NB4 (cell line): ENCODE measurements at regions not wholly inside any gene's neighbourhood (a gene's known extent, or its start where the extent isn't known, plus 50 kb on each side); places are given as distances from the start of the nearest gene placed in this dataset.
"Not testable (repeated sequence)": the region's sequence is repeated elsewhere in the genome, so short reads cannot be mapped to it uniquely, and the experiment has no call there.

Experiments
- DNase-seq: peaks from one replicate; pipeline ENCODE4 v3.0.0; 2010; ENCODE audit warnings: low read depth
- H3K4me3 ChIP-seq: one replicate; pipeline ENCODE4 v1.5.1; 2011; ENCODE audit warnings: mild to moderate bottlenecking, low read depth, low read length, moderate library complexity
- CTCF ChIP-seq: IDR thresholded peaks from one replicate; pipeline ENCODE4 v1.5.1; 2012; ENCODE audit warnings: low read depth, low read length
- MAX ChIP-seq: IDR thresholded peaks from 2 replicates; pipeline ENCODE4 v1.6.1; 2011; ENCODE audit warnings: low read depth, low read length
- MYC ChIP-seq: IDR thresholded peaks from 2 replicates; pipeline ENCODE4 v1.6.1; 2011; ENCODE audit warnings: low read depth, low read length
- POLR2A ChIP-seq: IDR thresholded peaks from 2 replicates; pipeline ENCODE4 v1.6.1; 2011; ENCODE audit warnings: mild to moderate bottlenecking; ENCODE audit not compliant: insufficient read length; ENCODE audit errors: extremely low read depth

GRCh38 chr12:19916196-19916753 is 452.1 kb upstream of the PDE3A start:
- DNase-seq, result no peak
- TF ChIP-seq MYC, result no peak
- no peak for TF ChIP-seq POLR2A
- TF ChIP-seq MAX, result no peak
- TF ChIP-seq CTCF, result no peak
- no peak overlapping the region for H3K4me3 ChIP-seq

GRCh38 chr12:19916974-19917373 is 451.4 kb upstream of the PDE3A start:
- TF ChIP-seq MYC (no peak), MAX (no peak), CTCF (no peak), POLR2A (no peak)
- no peak overlapping the region for H3K4me3 ChIP-seq
- DNase-seq, result peak; percentile 26

- not testable (repeated sequence) for H3K4me3 ChIP-seq
- DNase-seq, result peak; percentile 64
Measured at GRCh38 chr12:19921716-19922115, 446.6 kb upstream of the PDE3A start.

- TF ChIP-seq CTCF, result no peak
- no peak for TF ChIP-seq MAX
- TF ChIP-seq POLR2A, result no peak
- H3K4me3 ChIP-seq, result no peak overlapping the region
- DNase-seq, result no peak
Measured at GRCh38 chr12:19922717-19923116, 445.6 kb upstream of the PDE3A start.

GRCh38 chr12:19924360-19924759 is 444.0 kb upstream of the PDE3A start:
- DNase-seq, result no peak
- H3K4me3 ChIP-seq, result no peak overlapping the region
- TF ChIP-seq POLR2A (no peak), MAX (no peak), MYC (no peak), CTCF (no peak)

- DNase-seq, result no peak
- H3K4me3 ChIP-seq, result no peak overlapping the region
- TF ChIP-seq CTCF, result no peak
- no peak for TF ChIP-seq MAX
- TF ChIP-seq MYC, result no peak
- no peak for TF ChIP-seq POLR2A
Measured at GRCh38 chr12:19925841-19926240, 442.5 kb upstream of the PDE3A start.
